ENCODE measurements at regions not wholly inside any gene's neighbourhood (a gene's known extent, or its start where the extent isn't known, plus 50 kb on each side); places are given as distances from the start of the nearest gene placed in this dataset.

DNA sequence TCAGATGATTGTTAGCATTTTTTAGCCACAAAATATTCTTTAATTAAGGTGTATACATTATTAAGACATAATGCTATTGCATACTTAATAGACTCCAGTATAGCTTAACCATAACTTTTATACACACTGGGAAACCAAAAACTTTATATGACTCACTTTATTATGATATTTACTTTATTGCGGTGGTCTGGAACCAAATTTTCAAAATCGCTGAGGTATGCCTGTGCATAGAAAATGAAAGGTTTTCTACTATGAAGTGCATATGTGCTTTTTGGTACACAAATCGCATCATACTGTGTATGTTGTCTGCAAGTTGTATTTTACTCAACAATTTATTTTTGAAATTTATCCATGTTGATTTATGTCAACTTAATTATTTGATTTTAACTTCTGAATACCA, 875.1 kb downstream of the SLC4A3 start (continued):
- no peak for TF ChIP-seq TRIM24 (CRISPR knock-in tag; IDR thresholded peaks at IDR 0.05)

GRCh38 chr2:220503431-220503830, 876.0 kb downstream of the SLC4A3 start:
- ChIA-PET CTCF (ENCODE audit: low intra/inter-chr PET ratio, low total read pairs) (no interaction called here), POLR2A (no interaction called here)
- H3K79me2 ChIP-seq (ENCODE audit: insufficient read depth, low read length), result no peaks in the 10 kb centered on the region
- no peaks in the 10 kb centered on the region for H4K20me1 ChIP-seq (ENCODE audit: insufficient read depth, low read length)
- intact Hi-C loops (cut with micrococcal nuclease; ENCODE audit: unreplicated experiment), result no loop called here
- H3K27me3 ChIP-seq (ENCODE audit: control insufficient read depth in 1 of 2, insufficient read depth in 2 of 2, low read length in 2 of 2), result no peaks in the 10 kb centered on the region
- H3K27ac ChIP-seq (ENCODE audit: extremely low read length, insufficient read depth, low read length), result no peak overlapping the region
- FAIRE-seq, result no peak
- TF ChIP-seq HCFC1 (IDR thresholded peaks at IDR 0.05; ENCODE audit: low read depth, low read length) (no peak), ZNF781 (CRISPR knock-in tag; IDR thresholded peaks at IDR 0.05; ENCODE audit: borderline replicate concordance, not compliant biosample characterization) (no peak), STAT6 (CRISPR knock-in tag; IDR thresholded peaks at IDR 0.05; ENCODE audit: borderline replicate concordance) (no peak), REXO4 (CRISPR knock-in tag; IDR thresholded peaks at IDR 0.05; ENCODE audit: borderline replicate concordance) (no peak)
- no peak overlapping the region for H3K4me3 ChIP-seq (replicated peaks in 1 of 3; ENCODE audit: insufficient read depth in 1 of 3, low read depth in 2 of 3, low read length in 3 of 3)
- ATAC-seq, result no peak
- no peaks in the 10 kb centered on the region for H3K9me3 ChIP-seq (ENCODE audit: low read length)
- no peak for DNase-seq (ENCODE audit: low spot score)
- BruUV-seq (replicated peaks), result no TSS peak
- no peaks in the 10 kb centered on the region for H3K4me1 ChIP-seq (ENCODE audit: insufficient read depth, low read length)
- no peak overlapping the region for H3K4me2 ChIP-seq (ENCODE audit: low read depth, low read length)
- no peak overlapping the region for H3K9ac ChIP-seq (ENCODE audit: insufficient read depth, low read depth, low read length)
- no peaks in the 10 kb centered on the region for H3K36me3 ChIP-seq (replicated peaks in 1 of 2; ENCODE audit: control insufficient read depth in 1 of 2, insufficient read depth in 2 of 2, low read length in 2 of 2)
- no peak overlapping the region for H2AFZ ChIP-seq (ENCODE audit: low read length)
- in situ Hi-C loops (cut with HindIII; ENCODE audit: extremely low pct_ligation_motif_present, low pct_unique_long_range_greater_than_20kb), result no loop called here
- 6% methylated on average over 4 of the region's 4 CpGs for WGBS (ENCODE audit: low lambda C conversion rate)
